Central memory CD8-positive, alpha-beta T cell (primary cell): ENCODE measurements at regions not wholly inside any gene's neighbourhood (a gene's known extent, or its start where the extent isn't known, plus 50 kb on each side); places are given as distances from the start of the nearest gene placed in this dataset.

Experiments
- ATAC-seq: fragments of 150-1000 bp; cut with Tn5 transposase; replicated peaks from 2 replicates; pipeline ENCODE4 v1.10.0; 2022; ENCODE audit warnings: mild to moderate bottlenecking, moderate FRiP score, moderate number of reproducible peaks; ENCODE audit not compliant: poor library complexity, severe bottlenecking; ENCODE audit errors: extremely low read depth
- DNase-seq, 2 donors: peaks; one replicate each; pipeline ENCODE4 v3.0.0; 2021; ENCODE audit warnings: low spot score in 2 of 2
- H3K27ac Mint-ChIP-seq: one replicate; pipeline ENCODE4 v1.8.0; 2022; ENCODE audit warnings: low read depth, mild to moderate bottlenecking, moderate library complexity, mixed read lengths
- H3K27me3 Mint-ChIP-seq: one replicate; pipeline ENCODE4 v1.8.0; 2022; ENCODE audit warnings: mixed read lengths
- H3K36me3 Mint-ChIP-seq: one replicate; pipeline ENCODE4 v1.8.0; 2022; ENCODE audit warnings: mild to moderate bottlenecking, moderate library complexity, mixed read lengths; ENCODE audit not compliant: insufficient read depth
- H3K4me1 Mint-ChIP-seq: one replicate; pipeline ENCODE4 v1.8.0; 2022; ENCODE audit warnings: mixed read lengths
- H3K4me3 Mint-ChIP-seq: one replicate; pipeline ENCODE4 v1.8.0; 2022; ENCODE audit warnings: mild to moderate bottlenecking, moderate library complexity, mixed read lengths
- H3K9me3 Mint-ChIP-seq: one replicate; pipeline ENCODE4 v1.8.0; 2022; ENCODE audit warnings: mixed read lengths

- H3K36me3 Mint-ChIP-seq = no peaks in the 10 kb centered on the region
- peaks cover 25% of the 10 kb centered on the region for H3K9me3 Mint-ChIP-seq
- H3K4me3 Mint-ChIP-seq = no peak overlapping the region
- no peaks in the 10 kb centered on the region for H3K27me3 Mint-ChIP-seq
- H3K4me1 Mint-ChIP-seq = no peaks in the 10 kb centered on the region
- H3K27ac Mint-ChIP-seq = no peak overlapping the region
- DNase-seq (no peak), ATAC-seq (no peak)
Observed at GRCh38 chr16:63735456-63735855, 1386.4 kb downstream of the CDH11 start.

DNA sequence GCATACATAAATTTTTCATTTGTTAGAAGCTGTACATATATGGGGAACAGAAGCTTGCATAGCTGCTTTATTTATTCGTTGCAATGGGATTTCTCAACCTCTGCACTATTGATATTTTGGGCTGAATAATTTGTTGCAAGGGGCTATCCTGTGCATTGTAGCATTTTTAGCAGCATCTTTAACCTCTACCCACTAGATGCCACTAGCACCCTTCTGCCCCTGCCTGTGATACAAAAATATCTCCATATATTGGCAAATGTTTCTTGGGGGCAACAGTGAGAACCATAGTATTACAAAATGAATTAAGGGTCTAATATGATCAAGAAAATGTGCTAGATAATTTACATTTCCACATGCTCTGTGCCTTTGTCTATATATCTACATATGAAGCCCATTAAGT is 1401.0 kb downstream of the CDH11 start:
- Mint-ChIP-seq H3K4me1 (no peaks in the 10 kb centered on the region), H3K27me3 (no peaks in the 10 kb centered on the region), H3K9me3 (peaks cover 22% of the 10 kb centered on the region), H3K4me3 (no peak overlapping the region), H3K27ac (no peak overlapping the region), H3K36me3 (no peaks in the 10 kb centered on the region)
- DNase-seq (no peak), ATAC-seq (no peak)

- no peaks in the 10 kb centered on the region for H3K36me3 Mint-ChIP-seq
- no peak overlapping the region for H3K4me3 Mint-ChIP-seq
- no peaks in the 10 kb centered on the region for H3K27me3 Mint-ChIP-seq
- H3K9me3 Mint-ChIP-seq = peaks cover 21% of the 10 kb centered on the region
- no peaks in the 10 kb centered on the region for H3K4me1 Mint-ChIP-seq
- DNase-seq = no peak
- no peak overlapping the region for H3K27ac Mint-ChIP-seq
- no peak for ATAC-seq
Observed at GRCh38 chr16:63719926-63720325, 1401.9 kb downstream of the CDH11 start.

GRCh38 chr16:63717806-63718205 is 1404.1 kb downstream of the CDH11 start:
- no peak for DNase-seq
- Mint-ChIP-seq H3K4me3 (no peak overlapping the region), H3K27ac (no peak overlapping the region), H3K27me3 (no peaks in the 10 kb centered on the region), H3K9me3 (peaks cover 27% of the 10 kb centered on the region), H3K36me3 (no peaks in the 10 kb centered on the region), H3K4me1 (no peaks in the 10 kb centered on the region)
- ATAC-seq = no peak

- Mint-ChIP-seq H3K27ac (no peak overlapping the region), H3K4me1 (no peaks in the 10 kb centered on the region), H3K9me3 (peaks cover 21% of the 10 kb centered on the region), H3K4me3 (no peak overlapping the region), H3K36me3 (no peaks in the 10 kb centered on the region), H3K27me3 (no peaks in the 10 kb centered on the region)
- DNase-seq (no peak), ATAC-seq (no peak)
Observed at GRCh38 chr16:63714876-63715275, 1407.0 kb downstream of the CDH11 start.

DNA sequence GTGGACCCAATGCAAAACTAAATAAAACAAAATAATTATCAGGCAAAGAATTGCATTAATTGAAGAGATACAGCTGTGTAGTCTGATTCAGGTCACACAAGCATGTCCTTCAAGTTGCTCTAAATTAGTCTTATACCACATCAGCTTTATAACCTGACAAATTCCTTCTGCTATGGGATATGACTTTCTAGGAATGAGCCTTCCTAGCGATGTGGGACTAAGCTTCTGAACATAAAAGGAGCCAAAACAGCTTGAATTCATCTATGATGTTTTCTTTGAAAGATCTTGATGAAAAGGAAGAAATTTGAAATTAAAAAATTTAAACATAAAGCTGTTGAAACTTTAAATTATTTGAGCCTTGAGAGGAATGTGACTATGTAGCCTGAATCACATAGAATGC is 1409.1 kb downstream of the CDH11 start:
- Mint-ChIP-seq H3K9me3 (peaks cover 21% of the 10 kb centered on the region), H3K4me1 (no peaks in the 10 kb centered on the region), H3K4me3 (no peak overlapping the region), H3K27ac (no peak overlapping the region), H3K27me3 (no peaks in the 10 kb centered on the region), H3K36me3 (no peaks in the 10 kb centered on the region)
- DNase-seq (no peak), ATAC-seq (no peak)

- no peaks in the 10 kb centered on the region for H3K4me1 Mint-ChIP-seq
- no peak overlapping the region for H3K4me3 Mint-ChIP-seq
- DNase-seq (no peak), ATAC-seq (no peak)
- peaks cover 1% of the 10 kb centered on the region for H3K36me3 Mint-ChIP-seq
- H3K9me3 Mint-ChIP-seq = peaks cover 6% of the 10 kb centered on the region
- H3K27me3 Mint-ChIP-seq = no peaks in the 10 kb centered on the region
- H3K27ac Mint-ChIP-seq = no peak overlapping the region
Observed at GRCh38 chr16:63703612-63704011, 1418.3 kb downstream of the CDH11 start.

DNA sequence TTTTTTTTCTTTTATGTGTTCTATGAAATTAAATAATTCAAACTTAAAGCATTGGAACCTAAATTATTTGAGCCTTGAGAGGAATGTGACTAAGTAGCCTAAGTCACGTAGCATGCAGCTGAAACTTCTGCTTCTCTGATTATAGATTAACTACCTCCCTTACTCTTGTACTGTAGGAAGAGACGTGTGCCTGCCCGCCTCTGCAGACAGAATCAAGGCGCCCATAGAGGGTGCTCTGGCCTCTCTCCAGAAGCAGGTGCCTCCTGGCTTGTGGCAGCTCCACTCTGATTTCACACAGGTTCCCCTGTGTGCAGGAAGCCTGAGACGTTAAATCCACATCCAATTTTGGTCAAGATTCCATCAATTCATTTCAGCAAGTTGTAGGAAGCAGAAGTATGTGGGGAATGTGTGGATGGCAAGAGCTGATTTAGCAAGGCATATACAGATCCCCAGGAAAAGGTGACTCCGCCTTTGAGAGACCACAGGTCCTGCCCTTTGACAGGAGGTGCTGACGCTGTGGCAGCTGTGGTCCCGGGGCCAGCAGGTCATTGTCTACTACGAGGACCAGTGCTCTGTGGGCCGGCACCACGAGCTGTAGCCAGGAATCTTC is 1418.8 kb downstream of the CDH11 start:
- Mint-ChIP-seq H3K9me3 (peaks cover 6% of the 10 kb centered on the region), H3K27me3 (no peaks in the 10 kb centered on the region), H3K27ac (no peak overlapping the region), H3K36me3 (peaks cover 1% of the 10 kb centered on the region), H3K4me1 (no peaks in the 10 kb centered on the region), H3K4me3 (no peak overlapping the region)
- ATAC-seq (no peak), DNase-seq (no peak)

DNA sequence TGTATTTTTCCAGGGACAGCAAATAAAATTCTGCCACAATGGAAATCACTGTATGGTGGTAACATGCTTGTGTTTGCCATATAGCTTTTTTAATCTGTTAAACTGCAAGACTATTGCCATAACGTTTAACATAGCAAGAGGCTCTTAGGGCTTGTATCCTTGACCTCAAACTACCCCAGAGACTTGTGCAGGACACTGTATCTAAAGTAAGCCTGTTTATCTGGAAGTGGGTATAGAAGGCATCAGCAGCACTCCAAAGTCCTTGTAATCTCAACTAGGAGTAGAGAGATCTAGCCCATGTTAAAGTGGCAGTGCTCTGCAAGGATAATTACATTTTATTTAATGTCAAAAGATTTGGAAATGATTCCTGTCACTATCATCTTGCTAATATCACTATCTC is 1424.1 kb downstream of the CDH11 start:
- Mint-ChIP-seq H3K27ac (no peak overlapping the region), H3K27me3 (no peaks in the 10 kb centered on the region), H3K4me3 (no peak overlapping the region), H3K9me3 (peaks cover 20% of the 10 kb centered on the region), H3K4me1 (no peaks in the 10 kb centered on the region), H3K36me3 (peaks cover 1% of the 10 kb centered on the region)
- ATAC-seq (no peak), DNase-seq (no peak)

DNA sequence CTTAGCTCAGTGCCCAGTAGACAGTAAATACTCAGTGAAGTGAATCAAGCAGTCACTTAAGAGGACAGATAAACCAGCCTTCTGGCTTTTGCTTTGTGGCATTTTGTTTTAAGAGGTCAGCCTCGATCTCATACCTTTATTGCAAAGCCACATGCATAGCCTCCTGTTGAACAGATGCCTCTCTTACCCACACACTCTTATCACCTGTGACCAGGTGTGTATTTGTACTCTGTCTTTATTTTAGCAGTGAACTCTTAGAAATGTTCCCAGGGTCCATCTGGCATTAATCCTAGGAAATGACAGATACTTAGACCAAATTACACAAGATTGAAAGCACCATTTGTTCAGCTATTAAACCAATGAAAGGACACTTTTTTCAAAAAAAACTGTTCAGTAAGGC is 1426.5 kb downstream of the CDH11 start:
- H3K36me3 Mint-ChIP-seq = no peaks in the 10 kb centered on the region
- DNase-seq = no peak
- H3K4me1 Mint-ChIP-seq = no peaks in the 10 kb centered on the region
- no peak overlapping the region for H3K4me3 Mint-ChIP-seq
- no peak overlapping the region for H3K27ac Mint-ChIP-seq
- peaks cover 26% of the 10 kb centered on the region for H3K9me3 Mint-ChIP-seq
- no peak for ATAC-seq
- no peaks in the 10 kb centered on the region for H3K27me3 Mint-ChIP-seq

GRCh38 chr16:63690961-63691360 is 1430.9 kb downstream of the CDH11 start:
- DNase-seq (no peak), ATAC-seq (no peak)
- no peaks in the 10 kb centered on the region for H3K36me3 Mint-ChIP-seq
- H3K27me3 Mint-ChIP-seq = no peaks in the 10 kb centered on the region
- H3K4me3 Mint-ChIP-seq = no peak overlapping the region
- no peak overlapping the region for H3K27ac Mint-ChIP-seq
- peaks cover 16% of the 10 kb centered on the region for H3K9me3 Mint-ChIP-seq
- no peaks in the 10 kb centered on the region for H3K4me1 Mint-ChIP-seq

GRCh38 chr16:63690267-63690666 is 1431.6 kb downstream of the CDH11 start:
- no peaks in the 10 kb centered on the region for H3K27me3 Mint-ChIP-seq
- H3K27ac Mint-ChIP-seq = no peak overlapping the region
- no peak for DNase-seq

DNA sequence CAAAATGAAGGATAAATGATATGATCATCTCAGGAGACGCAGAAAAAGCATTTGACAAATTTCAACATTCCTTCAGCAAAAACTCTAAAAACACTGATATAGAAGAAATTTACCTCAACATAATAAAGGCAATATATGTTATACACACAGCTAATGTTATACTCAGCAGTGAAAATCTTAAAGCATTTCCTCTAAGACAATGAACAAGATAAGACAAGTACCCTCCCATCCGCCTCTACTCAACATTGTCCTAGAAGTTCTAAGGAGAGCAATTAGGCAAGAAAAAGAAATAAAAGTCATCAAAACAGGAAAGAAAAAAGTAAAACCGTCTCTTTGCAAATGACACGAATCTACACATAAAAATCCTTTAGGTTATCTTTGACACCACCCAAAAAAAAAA is 1432.8 kb downstream of the CDH11 start:
- no peak overlapping the region for H3K27ac Mint-ChIP-seq
- no peak overlapping the region for H3K4me3 Mint-ChIP-seq
- no peaks in the 10 kb centered on the region for H3K36me3 Mint-ChIP-seq
- DNase-seq (no peak), ATAC-seq (no peak)
- H3K4me1 Mint-ChIP-seq = no peaks in the 10 kb centered on the region
- no peaks in the 10 kb centered on the region for H3K27me3 Mint-ChIP-seq
- peaks cover 20% of the 10 kb centered on the region for H3K9me3 Mint-ChIP-seq

More at GRCh38 chr16:63690267-63690666, 1431.6 kb downstream of the CDH11 start:
- no peaks in the 10 kb centered on the region for H3K36me3 Mint-ChIP-seq
- H3K9me3 Mint-ChIP-seq = peaks cover 12% of the 10 kb centered on the region
- no peak for ATAC-seq
- no peaks in the 10 kb centered on the region for H3K4me1 Mint-ChIP-seq
- no peak overlapping the region for H3K4me3 Mint-ChIP-seq
